ENCODE measurements at regions not wholly inside any gene's neighbourhood (a gene's known extent, or its start where the extent isn't known, plus 50 kb on each side); places are given as distances from the start of the nearest gene placed in this dataset.
"Not testable (repeated sequence)": the region's sequence is repeated elsewhere in the genome, so short reads cannot be mapped to it uniquely, and the experiment has no call there.

DNA sequence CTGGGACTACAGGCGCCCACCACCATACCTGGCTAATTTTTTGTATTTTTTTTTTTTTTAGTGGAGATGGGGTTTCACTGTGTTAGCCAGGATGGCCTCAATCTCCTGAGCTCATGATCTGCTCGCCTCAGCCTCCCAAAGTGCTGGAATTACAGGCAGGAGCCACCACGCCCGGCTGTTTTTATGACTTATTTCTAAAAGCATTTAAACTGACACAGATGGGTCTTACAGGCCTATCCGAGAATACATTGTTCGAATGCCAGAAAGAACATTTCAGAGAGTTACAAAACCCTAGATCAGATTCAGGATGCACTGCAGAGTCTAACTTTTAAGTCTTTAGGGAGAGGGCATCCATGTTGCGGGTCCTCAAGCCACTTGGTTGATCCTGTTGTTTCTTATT lies 234.7 kb upstream of the MAF start:
- Histone ChIP-seq H3K23ac (ENCODE audit: low read depth, low read length, poor library complexity) (no peak overlapping the region), H2BK5ac (ENCODE audit: low read length) (no peak overlapping the region), H4K8ac (ENCODE audit: low read depth, low read length) (no peak overlapping the region), H2BK12ac (ENCODE audit: low read length) (no peak overlapping the region), H3K4me1 (ENCODE audit: control insufficient read depth in 2 of 2, insufficient read depth in 1 of 2, low read depth in 1 of 2, low read length in 2 of 2) (peaks cover 0 to 2% of the 10 kb centered on the region in 2 donors), H3K36me3 (replicated peaks in 1 of 2; ENCODE audit: control insufficient read depth in 2 of 2, insufficient read depth in 2 of 2, low read length in 2 of 2) (no peaks in the 10 kb centered on the region), H3K9me3 (replicated peaks in 1 of 2; ENCODE audit: control insufficient read depth in 2 of 2, insufficient read depth in 1 of 2, low read depth in 1 of 2, low read length in 2 of 2) (no peaks in the 10 kb centered on the region), H3K4ac (ENCODE audit: low read length) (no peak overlapping the region), H2AFZ (ENCODE audit: low read length) (no peak overlapping the region), H3K4me3 (ENCODE audit: low read length in 2 of 2) (no peak overlapping the region), H2BK15ac (ENCODE audit: low read length) (no peak overlapping the region), H3K4me2 (ENCODE audit: insufficient read depth, low read length, poor library complexity, severe bottlenecking) (no peak overlapping the region), H3K79me1 (ENCODE audit: low read depth, low read length) (no peaks in the 10 kb centered on the region), H3K27me3 (ENCODE audit: control insufficient read depth in 3 of 3, insufficient read depth in 3 of 3, low read depth in 1 of 3, low read length in 3 of 3) (no peaks in the 10 kb centered on the region), H2AK5ac (ENCODE audit: low read depth, low read length) (no peak overlapping the region), H3K27ac (replicated peaks; ENCODE audit: low read length) (no peak overlapping the region), H3K9ac (ENCODE audit: low read depth, low read length, poor library complexity) (no peak overlapping the region), H4K91ac (ENCODE audit: low read depth, low read length, poor library complexity) (no peak overlapping the region), H3K14ac (ENCODE audit: low read length) (no peak overlapping the region), H2BK120ac (ENCODE audit: low read depth, low read length) (no peak overlapping the region), H3K18ac (ENCODE audit: low read length) (no peak overlapping the region)
- DNase-seq (ENCODE audit: low spot score) = no peak
- WGBS, 2 donors (ENCODE audit: extremely low coverage in 2 of 2, insufficient read length in 2 of 2, insufficient replicate concordance in 1 of 2) = no CpG with 5 or more reads among the region's 7 CpGs

DNA sequence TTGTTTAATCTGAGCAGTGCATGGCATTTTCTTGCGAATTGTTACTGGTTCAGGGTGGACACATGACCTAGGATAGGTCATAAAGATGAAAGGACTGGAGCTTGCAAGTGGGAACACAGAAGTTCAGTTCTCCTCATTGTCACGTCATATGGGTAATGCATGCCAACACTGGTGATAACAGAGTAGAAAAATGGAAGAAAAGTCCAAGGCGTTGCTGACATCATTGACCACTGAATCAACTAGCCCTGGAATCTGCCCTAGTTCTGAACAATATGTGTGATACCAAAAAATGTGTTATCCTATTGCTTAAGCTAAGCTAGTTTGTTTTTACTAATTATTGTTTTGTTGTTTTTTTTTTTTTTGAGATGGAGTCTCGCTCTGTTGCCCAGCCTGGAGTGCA lies 234.2 kb upstream of the MAF start:
- H2BK15ac ChIP-seq (ENCODE audit: low read length) = no peak overlapping the region
- no peaks in the 10 kb centered on the region for H3K4me1 ChIP-seq (ENCODE audit: control insufficient read depth in 2 of 2, insufficient read depth in 1 of 2, low read depth in 1 of 2, low read length in 2 of 2)
- no peak overlapping the region for H3K18ac ChIP-seq (ENCODE audit: low read length)
- H3K4ac ChIP-seq (ENCODE audit: low read length) = no peak overlapping the region
- no peaks in the 10 kb centered on the region for H3K36me3 ChIP-seq (replicated peaks in 1 of 2; ENCODE audit: control insufficient read depth in 2 of 2, insufficient read depth in 2 of 2, low read length in 2 of 2)
- no peak overlapping the region for H3K4me2 ChIP-seq (ENCODE audit: insufficient read depth, low read length, poor library complexity, severe bottlenecking)
- DNase-seq (ENCODE audit: low spot score) = no peak
- H3K9me3 ChIP-seq (replicated peaks in 1 of 2; ENCODE audit: control insufficient read depth in 2 of 2, insufficient read depth in 1 of 2, low read depth in 1 of 2, low read length in 2 of 2) = no peaks in the 10 kb centered on the region
- H3K9ac ChIP-seq (ENCODE audit: low read depth, low read length, poor library complexity) = no peak overlapping the region
- no peaks in the 10 kb centered on the region for H3K27me3 ChIP-seq (ENCODE audit: control insufficient read depth in 3 of 3, insufficient read depth in 3 of 3, low read depth in 1 of 3, low read length in 3 of 3)
- H2BK12ac ChIP-seq (ENCODE audit: low read length) = no peak overlapping the region
- H2AFZ ChIP-seq (ENCODE audit: low read length) = no peak overlapping the region
- no peak overlapping the region for H3K23ac ChIP-seq (ENCODE audit: low read depth, low read length, poor library complexity)
- H2BK120ac ChIP-seq (ENCODE audit: low read depth, low read length) = no peak overlapping the region
- no peak overlapping the region for H4K8ac ChIP-seq (ENCODE audit: low read depth, low read length)
- H2BK5ac ChIP-seq (ENCODE audit: low read length) = no peak overlapping the region
- no peak overlapping the region for H2AK5ac ChIP-seq (ENCODE audit: low read depth, low read length)
- no peak overlapping the region for H3K4me3 ChIP-seq (ENCODE audit: low read length in 2 of 2)
- no peak overlapping the region for H3K14ac ChIP-seq (ENCODE audit: low read length)
- no peaks in the 10 kb centered on the region for H3K79me1 ChIP-seq (ENCODE audit: low read depth, low read length)
- H3K27ac ChIP-seq (replicated peaks; ENCODE audit: low read length) = no peak overlapping the region
- WGBS, 2 donors (ENCODE audit: extremely low coverage in 2 of 2, insufficient read length in 2 of 2, insufficient replicate concordance in 1 of 2) = no CpG with 5 or more reads among the region's 4 CpGs
- H4K91ac ChIP-seq (ENCODE audit: low read depth, low read length, poor library complexity) = no peak overlapping the region

DNA sequence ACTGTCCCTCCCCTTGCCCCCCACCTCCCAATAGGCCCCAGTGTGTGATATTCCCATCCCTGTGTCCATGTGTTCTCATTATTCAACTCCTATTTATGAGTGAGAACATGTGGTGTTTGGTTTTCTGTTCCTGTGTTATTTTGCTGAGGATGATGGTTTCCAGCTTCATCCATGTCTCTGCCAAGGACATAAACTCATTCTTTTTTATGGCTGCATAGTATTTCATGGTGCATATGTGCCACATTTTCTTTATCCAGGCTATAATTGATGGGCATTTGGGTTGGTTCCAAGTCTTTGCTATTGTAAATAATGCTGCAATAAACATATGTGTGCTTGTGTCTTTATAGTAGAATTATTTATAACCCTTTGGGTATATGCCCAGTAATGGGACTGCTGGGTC lies 233.5 kb upstream of the MAF start:
- not testable (repeated sequence) for H2BK15ac ChIP-seq (ENCODE audit: low read length); H4K91ac ChIP-seq (ENCODE audit: low read depth, low read length, poor library complexity); H3K4ac ChIP-seq (ENCODE audit: low read length); H3K27me3 ChIP-seq (ENCODE audit: control insufficient read depth in 3 of 3, insufficient read depth in 3 of 3, low read depth in 1 of 3, low read length in 3 of 3); H3K36me3 ChIP-seq (replicated peaks in 1 of 2; ENCODE audit: control insufficient read depth in 2 of 2, insufficient read depth in 2 of 2, low read length in 2 of 2); H3K9ac ChIP-seq (ENCODE audit: low read depth, low read length, poor library complexity); H3K27ac ChIP-seq (replicated peaks; ENCODE audit: low read length); H3K14ac ChIP-seq (ENCODE audit: low read length); H4K8ac ChIP-seq (ENCODE audit: low read depth, low read length); H2AK5ac ChIP-seq (ENCODE audit: low read depth, low read length); H3K4me1 ChIP-seq (ENCODE audit: control insufficient read depth in 2 of 2, insufficient read depth in 1 of 2, low read depth in 1 of 2, low read length in 2 of 2); H3K4me2 ChIP-seq (ENCODE audit: insufficient read depth, low read length, poor library complexity, severe bottlenecking); H2BK120ac ChIP-seq (ENCODE audit: low read depth, low read length); H3K4me3 ChIP-seq (ENCODE audit: low read length in 2 of 2); H2BK5ac ChIP-seq (ENCODE audit: low read length); H3K18ac ChIP-seq (ENCODE audit: low read length); H3K9me3 ChIP-seq (replicated peaks in 1 of 2; ENCODE audit: control insufficient read depth in 2 of 2, insufficient read depth in 1 of 2, low read depth in 1 of 2, low read length in 2 of 2); H2AFZ ChIP-seq (ENCODE audit: low read length); DNase-seq (ENCODE audit: low spot score); H3K79me1 ChIP-seq (ENCODE audit: low read depth, low read length); H2BK12ac ChIP-seq (ENCODE audit: low read length); H3K23ac ChIP-seq (ENCODE audit: low read depth, low read length, poor library complexity)

DNA sequence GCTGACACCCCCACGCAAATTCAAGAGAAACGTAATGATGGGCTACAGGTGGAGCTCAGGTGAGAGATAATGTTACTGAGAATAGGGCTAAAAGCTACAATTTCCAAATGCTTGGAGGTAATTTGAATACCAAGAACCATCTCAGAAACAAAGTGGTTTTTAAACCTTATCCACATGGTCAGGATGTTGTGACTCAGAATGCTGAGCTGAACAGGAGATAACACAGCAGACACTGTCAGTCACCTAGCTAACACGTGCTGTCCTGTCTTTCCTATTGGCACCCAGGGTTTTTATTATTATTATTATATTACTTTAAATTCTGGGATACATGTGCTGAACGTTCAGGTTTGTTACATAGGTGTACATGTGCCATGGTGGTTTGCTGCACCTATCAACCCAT lies 233.0 kb upstream of the MAF start:
- Histone ChIP-seq H2AK5ac (ENCODE audit: low read depth, low read length) (no peak overlapping the region), H4K8ac (ENCODE audit: low read depth, low read length) (no peak overlapping the region), H3K4ac (ENCODE audit: low read length) (no peak overlapping the region), H2BK12ac (ENCODE audit: low read length) (no peak overlapping the region), H4K91ac (ENCODE audit: low read depth, low read length, poor library complexity) (no peak overlapping the region), H2BK15ac (ENCODE audit: low read length) (no peak overlapping the region), H3K9ac (ENCODE audit: low read depth, low read length, poor library complexity) (no peak overlapping the region), H3K14ac (ENCODE audit: low read length) (no peak overlapping the region), H2AFZ (ENCODE audit: low read length) (no peak overlapping the region), H3K4me3 (ENCODE audit: low read length in 2 of 2) (no peak overlapping the region), H3K23ac (ENCODE audit: low read depth, low read length, poor library complexity) (no peak overlapping the region), H3K4me2 (ENCODE audit: insufficient read depth, low read length, poor library complexity, severe bottlenecking) (no peak overlapping the region), H3K9me3 (replicated peaks in 1 of 2; ENCODE audit: control insufficient read depth in 2 of 2, insufficient read depth in 1 of 2, low read depth in 1 of 2, low read length in 2 of 2) (no peaks in the 10 kb centered on the region), H3K18ac (ENCODE audit: low read length) (no peak overlapping the region), H3K27ac (replicated peaks; ENCODE audit: low read length) (no peak overlapping the region), H2BK5ac (ENCODE audit: low read length) (no peak overlapping the region), H3K4me1 (ENCODE audit: control insufficient read depth in 2 of 2, insufficient read depth in 1 of 2, low read depth in 1 of 2, low read length in 2 of 2) (no peaks in the 10 kb centered on the region), H3K36me3 (replicated peaks in 1 of 2; ENCODE audit: control insufficient read depth in 2 of 2, insufficient read depth in 2 of 2, low read length in 2 of 2) (no peaks in the 10 kb centered on the region), H3K79me1 (ENCODE audit: low read depth, low read length) (no peaks in the 10 kb centered on the region), H2BK120ac (ENCODE audit: low read depth, low read length) (no peak overlapping the region), H3K27me3 (ENCODE audit: control insufficient read depth in 3 of 3, insufficient read depth in 3 of 3, low read depth in 1 of 3, low read length in 3 of 3) (no peaks in the 10 kb centered on the region)
- WGBS, 2 donors (ENCODE audit: extremely low coverage in 2 of 2, insufficient read length in 2 of 2, insufficient replicate concordance in 1 of 2) = no CpG with 5 or more reads among the region's 4 CpGs
- no peak for DNase-seq (ENCODE audit: low spot score)

Measured in neuronal stem cell (in vitro differentiated cells).